Rectal smooth muscle tissue (tissue), 1 donor: ENCODE measurements at regions not wholly inside any gene's neighbourhood (a gene's known extent, or its start where the extent isn't known, plus 50 kb on each side); places are given as distances from the start of the nearest gene placed in this dataset.

ENCODE experiments used
- H3K27ac ChIP-seq: one replicate; pipeline ENCODE4 v1.7.0; 2013; ENCODE audit warnings: low read depth, low read length, inconsistent platforms
- H3K27me3 ChIP-seq: one replicate; pipeline ENCODE4 v1.7.0; 2013; ENCODE audit warnings: low read length; ENCODE audit not compliant: control insufficient read depth, insufficient read depth
- H3K36me3 ChIP-seq: one replicate; pipeline ENCODE4 v1.7.0; 2013; ENCODE audit warnings: low read length; ENCODE audit not compliant: control insufficient read depth, insufficient read depth
- H3K4me1 ChIP-seq: one replicate; pipeline ENCODE4 v1.7.0; 2013; ENCODE audit warnings: low read length; ENCODE audit not compliant: control insufficient read depth, insufficient read depth
- H3K4me3 ChIP-seq: one replicate; pipeline ENCODE4 v1.7.0; 2013; ENCODE audit warnings: low read length
- H3K9ac ChIP-seq: one replicate; pipeline ENCODE4 v1.7.0; 2013; ENCODE audit warnings: low read length

DNA sequence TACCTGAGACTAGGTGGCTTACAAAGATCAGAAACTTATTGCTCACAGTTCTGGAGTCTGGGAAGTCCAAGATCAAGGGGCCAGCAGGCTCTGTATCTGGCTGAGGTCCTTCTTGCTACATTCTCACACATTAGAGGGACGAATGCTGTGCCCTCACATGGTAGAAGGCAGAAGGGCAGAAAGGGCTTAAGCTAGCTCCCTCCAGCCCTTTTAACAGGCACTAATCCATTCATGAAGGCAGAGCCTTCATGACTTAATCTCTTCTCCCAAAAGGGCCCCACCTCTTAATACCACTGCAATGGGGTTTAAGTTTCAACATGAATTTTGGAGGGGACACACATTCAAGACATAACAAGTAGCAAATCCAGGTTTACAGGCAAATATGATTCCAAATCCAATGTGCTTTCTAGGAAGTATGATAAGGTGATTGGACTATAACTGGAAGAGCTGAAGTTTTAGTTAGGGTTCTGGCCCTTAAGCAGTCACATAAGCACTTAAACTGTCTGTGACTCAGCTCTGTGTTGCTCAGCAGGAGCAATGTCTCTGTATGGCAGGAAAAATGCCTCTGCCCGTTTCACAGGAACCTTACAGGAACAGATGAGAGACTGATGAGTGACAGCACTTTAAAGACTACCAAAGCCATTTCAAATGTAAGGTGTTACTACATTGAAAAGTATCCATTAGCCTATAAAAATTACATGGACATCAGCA, 119.6 kb upstream of the PTPRM start:
- Histone ChIP-seq H3K36me3 (no peaks in the 10 kb centered on the region), H3K9ac (no peak overlapping the region), H3K27me3 (no peaks in the 10 kb centered on the region), H3K4me1 (no peaks in the 10 kb centered on the region), H3K4me3 (no peak overlapping the region), H3K27ac (no peak overlapping the region)

DNA sequence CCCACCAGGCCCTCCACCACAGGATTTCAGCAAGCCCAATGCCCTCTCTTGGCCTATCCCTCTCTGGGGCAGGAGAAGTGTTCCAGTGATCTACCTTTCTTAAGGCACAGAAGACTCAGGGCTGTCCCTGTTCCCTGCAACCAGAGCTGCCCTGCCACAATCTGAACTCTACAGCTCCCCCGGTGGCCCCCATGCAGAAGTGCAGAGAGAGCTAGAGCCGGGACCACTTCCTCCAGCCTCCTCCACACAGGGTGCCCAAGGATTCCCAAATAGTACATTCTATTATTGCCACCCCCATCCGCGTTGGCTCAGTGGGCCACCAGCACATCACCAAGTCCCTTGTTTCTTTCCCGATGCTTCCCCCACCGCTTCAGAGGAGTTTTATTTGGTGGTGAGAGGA, 114.8 kb upstream of the PTPRM start:
- no peak overlapping the region for H3K4me3 ChIP-seq
- no peak overlapping the region for H3K27ac ChIP-seq
- H3K9ac ChIP-seq: no peak overlapping the region
- H3K36me3 ChIP-seq: no peaks in the 10 kb centered on the region
- no peaks in the 10 kb centered on the region for H3K4me1 ChIP-seq
- no peaks in the 10 kb centered on the region for H3K27me3 ChIP-seq

DNA sequence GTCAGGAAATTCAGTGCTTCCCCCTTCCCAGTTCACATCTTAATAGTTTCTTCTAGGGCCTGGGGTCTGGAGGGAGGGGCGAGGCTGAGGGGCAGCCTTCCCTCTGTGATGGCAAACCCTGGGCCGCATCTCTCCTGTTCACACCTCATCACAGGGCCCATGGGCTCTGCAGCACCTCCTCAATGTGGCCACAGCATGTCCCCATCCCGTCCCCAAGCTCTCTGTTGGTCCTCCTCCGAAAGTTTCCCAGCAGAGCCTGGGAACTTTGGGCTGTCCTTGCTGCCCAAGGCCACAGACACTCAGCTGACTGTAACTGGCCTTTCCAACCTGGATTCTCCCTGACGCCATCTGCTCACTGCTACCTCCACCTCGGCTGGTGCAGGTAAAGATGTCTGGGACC, 112.7 kb upstream of the PTPRM start:
- no peak overlapping the region for H3K4me3 ChIP-seq
- no peaks in the 10 kb centered on the region for H3K36me3 ChIP-seq
- no peaks in the 10 kb centered on the region for H3K27me3 ChIP-seq
- H3K27ac ChIP-seq: no peak overlapping the region
- H3K4me1 ChIP-seq: no peaks in the 10 kb centered on the region
- H3K9ac ChIP-seq: no peak overlapping the region

DNA sequence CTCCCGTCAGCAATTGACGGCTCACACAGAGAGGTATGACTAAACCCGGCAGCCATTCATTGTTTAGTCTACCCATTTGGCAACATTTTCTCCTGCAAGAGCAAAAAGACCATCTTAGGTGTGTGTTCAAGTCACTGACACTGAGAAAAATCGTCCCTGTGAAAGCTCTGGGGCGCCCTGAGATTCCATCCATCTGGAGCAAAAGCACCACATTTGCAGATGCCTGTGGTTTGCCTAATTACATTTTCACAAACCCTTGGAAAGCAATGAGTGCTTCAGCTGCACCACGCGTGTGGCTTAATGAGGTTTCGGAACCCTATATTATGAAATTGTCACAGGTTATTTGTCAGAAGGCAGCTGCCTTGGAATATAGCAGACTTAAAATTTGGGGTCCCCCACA, 110.7 kb upstream of the PTPRM start:
- Histone ChIP-seq H3K36me3 (no peaks in the 10 kb centered on the region), H3K27ac (no peak overlapping the region), H3K4me3 (no peak overlapping the region), H3K9ac (no peak overlapping the region), H3K4me1 (peaks cover 16% of the 10 kb centered on the region), H3K27me3 (no peaks in the 10 kb centered on the region)

- H3K27me3 ChIP-seq: no peaks in the 10 kb centered on the region
- no peaks in the 10 kb centered on the region for H3K36me3 ChIP-seq
- H3K4me1 ChIP-seq: peaks cover 17% of the 10 kb centered on the region
- no peak overlapping the region for H3K4me3 ChIP-seq
- no peak overlapping the region for H3K27ac ChIP-seq
- H3K9ac ChIP-seq: no peak overlapping the region
Observed at GRCh38 chr18:7457262-7457661, 109.9 kb upstream of the PTPRM start.

DNA sequence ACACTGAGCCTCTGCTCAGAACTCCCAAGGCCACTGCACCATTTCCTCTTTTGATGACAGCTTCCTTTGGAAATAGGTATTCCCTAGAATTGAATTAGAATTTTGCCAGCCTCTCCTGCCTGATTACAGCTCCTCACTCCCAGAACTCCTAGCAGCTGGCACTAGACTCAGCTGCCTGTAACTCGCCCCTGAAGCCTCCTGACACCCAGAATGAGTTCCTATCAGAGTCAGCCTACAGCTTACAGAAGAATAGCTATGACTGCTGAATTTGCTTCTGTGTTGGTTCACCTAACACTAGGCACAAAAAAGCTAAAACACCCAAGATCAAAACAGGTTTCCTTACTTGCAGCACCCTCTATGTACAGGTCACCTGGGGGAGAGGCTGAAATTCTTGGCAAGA, 108.2 kb upstream of the PTPRM start:
- H3K4me3 ChIP-seq: no peak overlapping the region
- no peak overlapping the region for H3K27ac ChIP-seq
- H3K36me3 ChIP-seq: no peaks in the 10 kb centered on the region
- H3K9ac ChIP-seq: no peak overlapping the region
- peaks cover 31% of the 10 kb centered on the region for H3K4me1 ChIP-seq
- H3K27me3 ChIP-seq: no peaks in the 10 kb centered on the region

DNA sequence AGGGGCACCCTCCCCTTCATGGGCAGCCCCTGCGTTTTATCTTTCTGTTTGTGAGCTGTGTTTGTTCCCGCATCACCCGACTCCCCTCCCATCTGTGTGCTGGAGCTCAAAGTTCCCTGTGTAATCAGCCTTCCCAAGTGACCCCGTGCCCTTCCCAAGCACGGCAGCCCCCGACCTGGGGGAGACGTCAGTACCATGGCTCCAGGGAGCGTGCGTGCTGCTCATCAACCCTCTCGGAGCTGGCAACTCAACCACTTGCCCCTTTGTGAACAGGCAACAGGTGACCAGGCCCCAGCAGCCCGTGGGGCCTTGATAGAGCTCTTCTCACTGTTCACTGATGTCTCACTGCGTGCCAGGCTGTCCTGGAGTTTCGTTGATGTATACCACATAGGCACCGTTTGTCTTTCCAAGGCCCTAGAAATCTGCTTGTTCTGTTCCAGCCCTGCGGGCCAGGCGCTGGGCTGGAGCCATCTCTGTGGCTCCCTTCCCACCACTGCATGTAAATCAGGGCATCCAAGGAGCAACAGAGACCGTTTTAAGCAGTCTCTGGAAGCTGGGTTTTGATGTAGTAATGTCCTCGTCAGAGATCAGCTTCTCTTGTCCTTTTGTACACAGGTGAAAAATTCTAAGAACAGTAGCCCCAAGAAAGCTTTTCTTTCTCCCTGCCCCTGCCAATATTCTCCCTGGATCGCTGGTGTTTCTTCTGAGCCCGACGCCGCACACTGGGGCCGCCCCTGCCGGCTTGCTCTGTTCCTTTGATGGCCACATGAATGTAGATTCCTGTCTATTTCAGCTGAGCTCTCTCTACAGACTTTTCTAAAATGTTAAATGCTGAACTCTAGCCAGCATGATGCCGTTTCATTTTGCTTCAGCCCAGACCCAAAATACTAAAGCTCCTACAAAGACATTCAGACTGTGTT, 107.0 kb upstream of the PTPRM start:
- Histone ChIP-seq H3K9ac (no peak overlapping the region), H3K36me3 (no peaks in the 10 kb centered on the region), H3K27me3 (no peaks in the 10 kb centered on the region), H3K4me3 (peak overlapping the region; percentile 51), H3K4me1 (peaks cover 31% of the 10 kb centered on the region), H3K27ac (peak overlapping the region; percentile 82)

DNA sequence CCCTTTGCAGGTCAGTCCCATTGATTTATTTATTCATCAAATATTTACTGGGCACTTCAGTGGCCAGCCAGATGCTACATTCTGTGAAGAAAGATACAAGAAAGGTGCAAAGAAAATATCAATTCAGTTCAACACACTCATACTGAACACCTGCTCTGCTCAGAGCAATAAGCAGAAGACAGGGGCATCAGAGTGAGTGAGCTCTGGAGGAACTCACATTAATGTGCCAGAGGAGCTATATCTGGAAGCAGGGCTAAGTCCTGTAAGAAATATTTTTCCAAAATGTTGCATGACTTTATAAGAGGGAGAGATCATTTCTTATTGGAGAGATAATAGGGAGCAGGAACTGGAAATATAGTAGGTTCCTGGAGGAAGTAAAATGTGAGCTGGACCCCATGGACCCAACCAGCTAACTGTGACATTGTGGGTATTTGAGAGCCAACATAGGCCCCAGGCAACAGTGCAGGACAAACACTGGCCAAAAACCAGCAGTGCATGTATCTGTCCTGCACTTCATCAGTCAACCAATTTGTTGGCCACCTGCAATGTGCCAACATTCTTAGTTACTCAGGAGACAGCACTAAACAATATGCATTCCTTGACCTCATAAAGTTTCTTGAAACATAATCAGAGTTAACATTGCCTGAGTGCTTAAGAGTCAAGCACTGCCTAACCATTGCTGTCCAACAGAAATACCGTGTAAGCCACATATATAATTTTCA, 102.7 kb upstream of the PTPRM start:
- peak overlapping the region; percentile 68 for H3K27ac ChIP-seq
- no peaks in the 10 kb centered on the region for H3K27me3 ChIP-seq
- H3K4me1 ChIP-seq: peaks cover 31% of the 10 kb centered on the region

GRCh38 chr18:7466190-7466589, 100.9 kb upstream of the PTPRM start:
- H3K4me1 ChIP-seq: peaks cover 17% of the 10 kb centered on the region

More for the DNA sequence above, 102.7 kb upstream of the PTPRM start:
- no peak overlapping the region for H3K4me3 ChIP-seq
- H3K36me3 ChIP-seq: no peaks in the 10 kb centered on the region
- no peak overlapping the region for H3K9ac ChIP-seq

DNA sequence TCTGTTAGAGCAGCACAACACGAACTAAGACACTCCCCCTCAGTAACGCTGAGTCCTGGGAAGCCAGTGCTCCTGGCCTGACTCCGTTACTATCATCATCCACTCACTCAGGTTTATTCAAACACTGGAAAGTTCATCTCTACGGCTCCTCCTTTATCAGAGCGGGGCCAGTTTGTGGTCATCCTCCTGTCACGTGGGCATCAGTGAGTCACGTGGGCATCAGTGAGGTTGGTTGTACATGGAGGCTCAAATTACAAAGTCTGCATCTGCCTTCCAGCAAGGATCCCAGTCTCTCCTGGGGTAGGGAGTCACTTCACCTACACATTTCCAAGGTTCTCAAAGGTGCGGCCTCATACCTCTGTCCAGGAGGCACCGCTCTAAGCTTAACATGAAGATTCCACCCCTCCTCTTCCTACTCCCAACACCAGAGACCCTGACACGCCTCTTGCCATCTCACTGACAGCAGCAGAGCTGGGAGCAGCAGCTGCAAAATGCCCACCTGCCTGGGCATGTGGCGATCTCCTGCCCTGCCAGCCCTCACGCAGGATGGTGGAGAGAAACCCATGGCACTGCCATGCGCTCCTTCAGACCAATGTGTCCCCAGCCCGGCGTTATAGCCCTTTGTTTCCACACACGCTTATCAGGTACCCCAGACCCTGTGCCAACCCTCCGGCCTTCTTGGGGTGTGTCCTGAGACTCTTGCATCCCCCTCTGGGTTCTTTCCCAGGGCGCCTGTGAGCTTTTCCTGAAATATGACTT, 99.2 kb upstream of the PTPRM start:
- Histone ChIP-seq H3K4me3 (no peak overlapping the region), H3K36me3 (no peaks in the 10 kb centered on the region), H3K27me3 (no peaks in the 10 kb centered on the region), H3K9ac (no peak overlapping the region), H3K4me1 (peaks cover 10% of the 10 kb centered on the region), H3K27ac (no peak overlapping the region)

More at GRCh38 chr18:7466190-7466589, 100.9 kb upstream of the PTPRM start:
- Histone ChIP-seq H3K9ac (no peak overlapping the region), H3K4me3 (no peak overlapping the region), H3K27me3 (no peaks in the 10 kb centered on the region), H3K27ac (no peak overlapping the region), H3K36me3 (no peaks in the 10 kb centered on the region)

DNA sequence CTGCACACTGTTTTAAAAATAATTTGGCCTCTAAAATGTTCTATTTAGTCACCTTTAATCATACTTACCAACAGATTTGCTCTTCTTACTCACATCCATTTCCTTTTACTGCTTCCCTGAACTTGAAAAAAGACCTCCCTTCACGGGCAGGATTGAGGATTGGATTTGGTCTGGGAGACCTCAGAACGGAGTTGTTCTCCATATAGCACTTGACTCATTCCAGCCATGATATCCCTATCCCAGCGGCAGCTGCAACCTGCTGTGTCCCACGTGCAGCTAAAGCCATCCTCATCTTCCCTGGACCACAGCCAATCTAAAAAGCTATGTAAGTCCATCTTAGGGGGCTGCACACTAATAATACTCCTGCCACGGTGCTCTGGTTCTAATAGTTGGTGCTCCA, 97.0 kb upstream of the PTPRM start:
- no peak overlapping the region for H3K27ac ChIP-seq
- no peaks in the 10 kb centered on the region for H3K4me1 ChIP-seq
- no peak overlapping the region for H3K9ac ChIP-seq
- H3K4me3 ChIP-seq: no peak overlapping the region
- H3K27me3 ChIP-seq: no peaks in the 10 kb centered on the region
- H3K36me3 ChIP-seq: no peaks in the 10 kb centered on the region

- no peaks in the 10 kb centered on the region for H3K36me3 ChIP-seq
- H3K27ac ChIP-seq: no peak overlapping the region
- H3K9ac ChIP-seq: no peak overlapping the region
- no peak overlapping the region for H3K4me3 ChIP-seq
- no peaks in the 10 kb centered on the region for H3K27me3 ChIP-seq
- no peaks in the 10 kb centered on the region for H3K4me1 ChIP-seq
Observed at GRCh38 chr18:7470503-7470902, 96.6 kb upstream of the PTPRM start.
